GM23248 (cell line): ENCODE measurements at regions not wholly inside any gene's neighbourhood (a gene's known extent, or its start where the extent isn't known, plus 50 kb on each side); places are given as distances from the start of the nearest gene placed in this dataset.

Experiments
- EZH2 ChIP-seq: fragments of 200-600 bp; sonication (generic); IDR thresholded peaks from 2 replicates; pipeline ENCODE4 v1.6.1; 2018; ENCODE audit warnings: antibody characterized with exemption, mild to moderate bottlenecking; ENCODE audit not compliant: insufficient read depth, poor library complexity, severe bottlenecking
- EZH2phosphoT487 ChIP-seq: fragments of 200-600 bp; sonication (generic); IDR thresholded peaks from 2 replicates; pipeline ENCODE4 v1.6.1; 2018; ENCODE audit warnings: antibody characterized with exemption, moderate library complexity, mild to moderate bottlenecking, low read depth; ENCODE audit not compliant: insufficient read depth

GRCh38 chr14:55814873-55815272 is 234.9 kb downstream of the KTN1 start:
- TF ChIP-seq EZH2phosphoT487 (no peak), EZH2 (no peak)
